CD4-positive, alpha-beta memory T cell (primary cell): ENCODE measurements at regions not wholly inside any gene's neighbourhood (a gene's known extent, or its start where the extent isn't known, plus 50 kb on each side); places are given as distances from the start of the nearest gene placed in this dataset.

ENCODE experiments used
- CTCF ChIA-PET: fragments of 350-600 bp; sonication (Branson Sonifier 250); formaldehyde crosslinking; loops from one replicate; lab custom pipeline; 2021; ENCODE audit warnings: inconsistent platforms; ENCODE audit not compliant: partially characterized antibody; lab: Charles Lee
- POLR2A ChIA-PET: fragments of 350-600 bp; sonication (Branson Sonifier 250); formaldehyde crosslinking; loops from one replicate; lab custom pipeline; 2021; ENCODE audit not compliant: partially characterized antibody; lab: Charles Lee
- DNase-seq, 5 donors: peaks; one replicate each; pipeline versions ENCODE4 v3.0.0 to v3.0.0-alpha.2; 2020 to 2022; ENCODE audit warnings: mixed read lengths in 1 of 5
- H3K27ac ChIP-seq: one replicate; pipeline ENCODE4 v1.7.0; 2013; ENCODE audit warnings: low read depth, low read length
- H3K27me3 ChIP-seq: 2 replicates; pipeline ENCODE4 v1.7.0; 2013; ENCODE audit warnings: mild to moderate bottlenecking, low read length, moderate library complexity; ENCODE audit not compliant: insufficient read depth
- H3K36me3 ChIP-seq: 2 replicates; pipeline ENCODE4 v1.7.0; 2013; ENCODE audit warnings: mild to moderate bottlenecking, low read length, moderate library complexity; ENCODE audit not compliant: insufficient read depth
- H3K4me1 ChIP-seq: 2 replicates; pipeline ENCODE4 v1.7.0; 2013; ENCODE audit warnings: mild to moderate bottlenecking, low read length, moderate library complexity; ENCODE audit not compliant: insufficient read depth
- H3K4me3 ChIP-seq, 2 donors: one replicate each; pipeline ENCODE4 v1.7.0; 2013; ENCODE audit warnings: low read length in 2 of 2, mild to moderate bottlenecking in 1 of 2
- H3K9me3 ChIP-seq, 2 donors: one replicate each; pipeline ENCODE4 v1.7.0; 2013; ENCODE audit warnings: low read length in 2 of 2, control low read depth in 1 of 2; ENCODE audit not compliant: control insufficient read depth in 1 of 2
- H3K27ac Mint-ChIP-seq, 7 donors: one replicate each; pipeline ENCODE4 v1.8.0; 2020 to 2021; ENCODE audit warnings: mixed read lengths in 7 of 7, mild to moderate bottlenecking in 6 of 7, inconsistent platforms in 3 of 7, moderate library complexity in 3 of 7
- H3K27me3 Mint-ChIP-seq, 2 donors: one replicate each; pipeline ENCODE4 v1.8.0; 2020 to 2021; ENCODE audit warnings: mixed read lengths in 2 of 2
- H3K36me3 Mint-ChIP-seq, 2 donors: one replicate each; pipeline ENCODE4 v1.8.0; 2020 to 2021; ENCODE audit warnings: mixed read lengths in 2 of 2, inconsistent platforms in 1 of 2, mild to moderate bottlenecking in 1 of 2
- H3K4me1 Mint-ChIP-seq, 4 donors: one replicate each; pipeline ENCODE4 v1.8.0; 2020 to 2021; ENCODE audit warnings: mixed read lengths in 4 of 4, mild to moderate bottlenecking in 1 of 4
- H3K4me3 Mint-ChIP-seq, 8 donors: one replicate each; pipeline ENCODE4 v1.8.0; 2020 to 2021; ENCODE audit warnings: mixed read lengths in 8 of 8, mild to moderate bottlenecking in 7 of 8, moderate library complexity in 6 of 8, inconsistent platforms in 3 of 8
- H3K9me3 Mint-ChIP-seq, 8 donors: one replicate each; pipeline ENCODE4 v1.8.0; 2020 to 2021; ENCODE audit warnings: mixed read lengths in 8 of 8, mild to moderate bottlenecking in 5 of 8, inconsistent platforms in 3 of 8, moderate library complexity in 1 of 8
- intact Hi-C: fragments of 100-400 bp; cut with micrococcal nuclease; formaldehyde crosslinking; loops from one replicate; pipeline ENCODE4 v1.15.1; 2023

- H3K4me3 Mint-ChIP-seq, result no peak overlapping the region
- Histone ChIP-seq H3K27ac (no peak overlapping the region), H3K36me3 (no peaks in the 10 kb centered on the region), H3K9me3 (no peaks in the 10 kb centered on the region), H3K4me1 (no peaks in the 10 kb centered on the region), H3K27me3 (no peaks in the 10 kb centered on the region), H3K4me3 (no peak overlapping the region)
- H3K4me1 Mint-ChIP-seq, result no peaks in the 10 kb centered on the region
- no peak for DNase-seq
- ChIA-PET POLR2A (no interaction called here), CTCF (no interaction called here)
- no peaks in the 10 kb centered on the region for H3K36me3 Mint-ChIP-seq
- H3K27ac Mint-ChIP-seq, result no peak overlapping the region
- H3K27me3 Mint-ChIP-seq, result no peaks in the 10 kb centered on the region
- intact Hi-C loops, result no loop called here
- H3K9me3 Mint-ChIP-seq, result peaks cover 0 to 5% (median 2%) of the 10 kb centered on the region in 8 donors
Observed at GRCh38 chr6:103124471-103124870, 1731.0 kb downstream of the GRIK2 start.

GRCh38 chr6:103122766-103123601 lies 1729.5 kb downstream of the GRIK2 start:
- no peak overlapping the region for H3K4me3 ChIP-seq
- no peaks in the 10 kb centered on the region for H3K27me3 ChIP-seq
- no peaks in the 10 kb centered on the region for H3K4me1 ChIP-seq
- no peaks in the 10 kb centered on the region for H3K9me3 ChIP-seq
- ChIA-PET POLR2A (no interaction called here), CTCF (no interaction called here)
- no peaks in the 10 kb centered on the region for H3K27me3 Mint-ChIP-seq
- H3K4me3 Mint-ChIP-seq, result no peak overlapping the region
- no peaks in the 10 kb centered on the region for H3K36me3 ChIP-seq
- intact Hi-C loops, result no loop called here
- no peak for DNase-seq
- H3K27ac ChIP-seq, result no peak overlapping the region
- H3K4me1 Mint-ChIP-seq, result no peaks in the 10 kb centered on the region
- no peaks in the 10 kb centered on the region for H3K36me3 Mint-ChIP-seq
- peaks cover 0 to 5% (median 2%) of the 10 kb centered on the region in 8 donors for H3K9me3 Mint-ChIP-seq
- no peak overlapping the region for H3K27ac Mint-ChIP-seq

- H3K9me3 ChIP-seq, result no peaks in the 10 kb centered on the region
- Mint-ChIP-seq H3K9me3 (peaks cover 0 to 3% (median 0%) of the 10 kb centered on the region in 8 donors), H3K36me3 (no peaks in the 10 kb centered on the region), H3K27ac (no peak overlapping the region), H3K27me3 (no peaks in the 10 kb centered on the region), H3K4me3 (no peak overlapping the region), H3K4me1 (no peaks in the 10 kb centered on the region)
- POLR2A ChIA-PET, result no interaction called here
- CTCF ChIA-PET, result no interaction called here
- H3K36me3 ChIP-seq, result no peaks in the 10 kb centered on the region
- no peak for DNase-seq
- intact Hi-C loops, result no loop called here
- H3K27me3 ChIP-seq, result no peaks in the 10 kb centered on the region
- H3K4me1 ChIP-seq, result no peaks in the 10 kb centered on the region
- H3K4me3 ChIP-seq, result no peak overlapping the region
- H3K27ac ChIP-seq, result no peak overlapping the region
Observed at GRCh38 chr6:103119056-103119455, 1725.5 kb downstream of the GRIK2 start.

- Histone ChIP-seq H3K9me3 (no peaks in the 10 kb centered on the region), H3K4me1 (no peaks in the 10 kb centered on the region), H3K27me3 (no peaks in the 10 kb centered on the region), H3K4me3 (no peak overlapping the region), H3K36me3 (no peaks in the 10 kb centered on the region), H3K27ac (no peak overlapping the region)
- ChIA-PET CTCF (no interaction called here), POLR2A (no interaction called here)
- Mint-ChIP-seq H3K4me3 (no peak overlapping the region), H3K4me1 (no peaks in the 10 kb centered on the region), H3K9me3 (peaks cover 0 to 5% (median 0%) of the 10 kb centered on the region in 8 donors), H3K27me3 (no peaks in the 10 kb centered on the region), H3K36me3 (no peaks in the 10 kb centered on the region), H3K27ac (no peak overlapping the region)
- no peak for DNase-seq
- intact Hi-C loops, result no loop called here
Observed at GRCh38 chr6:103114582-103114981, 1721.1 kb downstream of the GRIK2 start.

- no peaks in the 10 kb centered on the region for H3K27me3 Mint-ChIP-seq
- H3K9me3 Mint-ChIP-seq, result peaks cover 0 to 7% (median 0%) of the 10 kb centered on the region in 8 donors
- no peaks in the 10 kb centered on the region for H3K36me3 ChIP-seq
- H3K4me3 ChIP-seq, result no peak overlapping the region
- no peaks in the 10 kb centered on the region for H3K36me3 Mint-ChIP-seq
- DNase-seq, result no peak
- intact Hi-C loops, result no loop called here
- H3K4me1 Mint-ChIP-seq, result no peaks in the 10 kb centered on the region
- H3K27ac ChIP-seq, result no peak overlapping the region
- H3K4me3 Mint-ChIP-seq, result no peak overlapping the region
- H3K4me1 ChIP-seq, result no peaks in the 10 kb centered on the region
- ChIA-PET POLR2A (no interaction called here), CTCF (no interaction called here)
- H3K9me3 ChIP-seq, result no peaks in the 10 kb centered on the region
- H3K27ac Mint-ChIP-seq, result no peak overlapping the region
- H3K27me3 ChIP-seq, result no peaks in the 10 kb centered on the region
Observed at GRCh38 chr6:103113416-103113815, 1719.9 kb downstream of the GRIK2 start.

GRCh38 chr6:103107985-103108384 lies 1714.5 kb downstream of the GRIK2 start:
- H3K27me3 Mint-ChIP-seq, result no peaks in the 10 kb centered on the region
- Histone ChIP-seq H3K4me1 (no peaks in the 10 kb centered on the region), H3K27me3 (no peaks in the 10 kb centered on the region), H3K27ac (no peak overlapping the region), H3K9me3 (no peaks in the 10 kb centered on the region), H3K36me3 (no peaks in the 10 kb centered on the region), H3K4me3 (no peak overlapping the region)
- H3K4me3 Mint-ChIP-seq, result no peak overlapping the region
- H3K36me3 Mint-ChIP-seq, result no peaks in the 10 kb centered on the region
- no peaks in the 10 kb centered on the region for H3K4me1 Mint-ChIP-seq
- intact Hi-C loops, result no loop called here
- CTCF ChIA-PET, result no interaction called here
- DNase-seq, result no peak
- H3K9me3 Mint-ChIP-seq, result peaks cover 0 to 5% (median under 1%) of the 10 kb centered on the region in 8 donors
- POLR2A ChIA-PET, result no interaction called here
- no peak overlapping the region for H3K27ac Mint-ChIP-seq

GRCh38 chr6:103105686-103106085 lies 1712.2 kb downstream of the GRIK2 start:
- Histone ChIP-seq H3K9me3 (no peaks in the 10 kb centered on the region), H3K4me3 (no peak overlapping the region), H3K36me3 (no peaks in the 10 kb centered on the region), H3K27ac (no peak overlapping the region), H3K4me1 (no peaks in the 10 kb centered on the region), H3K27me3 (no peaks in the 10 kb centered on the region)
- no peak overlapping the region for H3K27ac Mint-ChIP-seq
- POLR2A ChIA-PET, result no interaction called here
- no peaks in the 10 kb centered on the region for H3K27me3 Mint-ChIP-seq
- no peak overlapping the region for H3K4me3 Mint-ChIP-seq
- H3K36me3 Mint-ChIP-seq, result no peaks in the 10 kb centered on the region
- no peaks in the 10 kb centered on the region for H3K4me1 Mint-ChIP-seq
- CTCF ChIA-PET, result no interaction called here
- intact Hi-C loops, result no loop called here
- peaks cover 0 to 5% (median 4%) of the 10 kb centered on the region in 8 donors for H3K9me3 Mint-ChIP-seq
- DNase-seq, result no peak
